Neural progenitor cell (in vitro differentiated cells): ENCODE measurements at regions not wholly inside any gene's neighbourhood (a gene's known extent, or its start where the extent isn't known, plus 50 kb on each side); places are given as distances from the start of the nearest gene placed in this dataset.

Experiments used
- DNase-seq: peaks from one replicate; pipeline ENCODE4 v3.0.0-alpha.2; 2016; ENCODE audit warnings: low spot score
- H2AFZ ChIP-seq: fragments of 200-600 bp; sonication (generic); replicated peaks from 2 replicates; pipeline ENCODE4 v1.6.1; 2016; ENCODE audit warnings: antibody characterized with exemption
- H3F3A ChIP-seq: fragments of 200-600 bp; sonication (generic); 2 replicates; pipeline ENCODE4 v1.6.1; 2016; ENCODE audit warnings: antibody characterized with exemption, low read depth
- H3K27ac ChIP-seq: fragments of 200-600 bp; sonication (generic); 2 replicates; pipeline ENCODE4 v1.5.1; 2016; ENCODE audit warnings: mild to moderate bottlenecking
- H3K27me3 ChIP-seq: fragments of 200-600 bp; sonication (generic); 2 replicates; pipeline ENCODE4 v1.6.1; 2016; ENCODE audit warnings: mild to moderate bottlenecking, moderate library complexity
- H3K36me3 ChIP-seq: fragments of 200-600 bp; sonication (generic); 2 replicates; pipeline ENCODE4 v1.5.1; 2016
- H3K4me1 ChIP-seq: fragments of 200-600 bp; sonication (generic); 2 replicates; pipeline ENCODE4 v1.6.1; 2016; ENCODE audit warnings: mixed run types
- H3K4me2 ChIP-seq: fragments of 200-600 bp; sonication (generic); 2 replicates; pipeline ENCODE4 v1.6.1; 2016
- H3K4me3 ChIP-seq: fragments of 200-600 bp; sonication (generic); 2 replicates; pipeline ENCODE4 v1.5.1; 2016
- H3K79me2 ChIP-seq: fragments of 200-600 bp; sonication (generic); 2 replicates; pipeline ENCODE4 v1.6.1; 2016; ENCODE audit warnings: low read depth
- H3K9ac ChIP-seq: fragments of 200-600 bp; sonication (generic); 2 replicates; pipeline ENCODE4 v1.6.1; 2016
- H3K9me3 ChIP-seq: fragments of 200-600 bp; sonication (generic); 2 replicates; pipeline ENCODE4 v1.5.1; 2016; ENCODE audit warnings: low read depth
- H4K20me1 ChIP-seq: fragments of 200-600 bp; sonication (generic); 2 replicates; pipeline ENCODE4 v1.6.1; 2016; ENCODE audit warnings: low read depth
- H3K27ac Mint-ChIP-seq: 3 replicates; pipeline ENCODE4 v1.8.0; 2021; ENCODE audit warnings: mixed read lengths
- H3K27me3 Mint-ChIP-seq: 2 replicates; pipeline ENCODE4 v1.8.0; 2022; ENCODE audit warnings: low read depth, mild to moderate bottlenecking, inconsistent platforms, moderate library complexity, mixed read lengths; ENCODE audit not compliant: insufficient read depth
- H3K36me3 Mint-ChIP-seq: 3 replicates; pipeline ENCODE4 v1.8.0; 2021; ENCODE audit warnings: mixed read lengths
- H3K4me1 Mint-ChIP-seq: 3 replicates; pipeline ENCODE4 v1.8.0; 2021; ENCODE audit warnings: mixed read lengths
- H3K4me3 Mint-ChIP-seq: 3 replicates; pipeline ENCODE4 v1.8.0; 2021; ENCODE audit warnings: mild to moderate bottlenecking, moderate library complexity, mixed read lengths
- H3K9me3 Mint-ChIP-seq: 3 replicates; pipeline ENCODE4 v1.8.0; 2020; ENCODE audit warnings: mixed read lengths
- EZH2 ChIP-seq: fragments of 200-600 bp; sonication (generic); IDR thresholded peaks from 2 replicates; pipeline ENCODE4 v1.6.1; 2017; ENCODE audit warnings: antibody characterized with exemption, mild to moderate bottlenecking, moderate library complexity
- EZH2phosphoT487 ChIP-seq: fragments of 200-600 bp; sonication (generic); IDR thresholded peaks from 2 replicates; pipeline ENCODE4 v1.6.1; 2017; ENCODE audit warnings: antibody characterized with exemption
- TF ChIP-seq, protein P1 (sequence below): fragments of 200-600 bp; sonication (generic); IDR thresholded peaks from 2 replicates; pipeline ENCODE4 v1.5.1; 2017; ENCODE audit warnings: antibody characterized with exemption, mild to moderate bottlenecking

DNA sequence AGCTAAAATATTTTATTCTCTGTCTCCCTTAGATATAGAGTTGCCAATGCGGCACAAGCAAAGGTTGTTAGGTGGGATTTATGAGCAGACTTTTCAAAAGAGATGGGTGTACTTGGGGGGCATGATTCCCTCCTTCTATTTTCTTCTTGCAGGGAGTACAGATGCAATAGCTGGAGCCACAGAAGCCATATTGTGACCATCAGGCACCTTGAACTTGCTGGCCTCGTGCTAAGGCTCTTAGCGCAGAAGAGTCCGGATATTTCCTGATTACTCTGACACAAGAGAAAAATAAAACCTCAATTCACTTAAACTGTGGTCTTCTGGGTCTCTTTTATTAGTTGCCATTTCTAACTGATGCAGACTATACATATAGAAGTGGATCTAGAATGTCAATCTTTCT is 547.4 kb downstream of the MIAT start:
- peaks cover 48% of the 10 kb centered on the region for H3K4me1 Mint-ChIP-seq
- peaks cover 17% of the 10 kb centered on the region for H3K27me3 Mint-ChIP-seq
- Histone ChIP-seq H3K9ac (no peak overlapping the region), H3K27ac (no peak overlapping the region), H3K4me2 (no peak overlapping the region), H3K4me3 (no peak overlapping the region), H3K79me2 (no peaks in the 10 kb centered on the region), H3K4me1 (peaks cover 22% of the 10 kb centered on the region), H3K27me3 (no peaks in the 10 kb centered on the region), H3F3A (peaks cover 16% of the 10 kb centered on the region), H4K20me1 (no peaks in the 10 kb centered on the region), H3K9me3 (no peaks in the 10 kb centered on the region), H2AFZ (no peak overlapping the region), H3K36me3 (no peaks in the 10 kb centered on the region)
- H3K36me3 Mint-ChIP-seq, result no peaks in the 10 kb centered on the region
- H3K27ac Mint-ChIP-seq, result no peak overlapping the region
- no peak for TF ChIP-seq EZH2
- TF ChIP-seq, protein P1, sequence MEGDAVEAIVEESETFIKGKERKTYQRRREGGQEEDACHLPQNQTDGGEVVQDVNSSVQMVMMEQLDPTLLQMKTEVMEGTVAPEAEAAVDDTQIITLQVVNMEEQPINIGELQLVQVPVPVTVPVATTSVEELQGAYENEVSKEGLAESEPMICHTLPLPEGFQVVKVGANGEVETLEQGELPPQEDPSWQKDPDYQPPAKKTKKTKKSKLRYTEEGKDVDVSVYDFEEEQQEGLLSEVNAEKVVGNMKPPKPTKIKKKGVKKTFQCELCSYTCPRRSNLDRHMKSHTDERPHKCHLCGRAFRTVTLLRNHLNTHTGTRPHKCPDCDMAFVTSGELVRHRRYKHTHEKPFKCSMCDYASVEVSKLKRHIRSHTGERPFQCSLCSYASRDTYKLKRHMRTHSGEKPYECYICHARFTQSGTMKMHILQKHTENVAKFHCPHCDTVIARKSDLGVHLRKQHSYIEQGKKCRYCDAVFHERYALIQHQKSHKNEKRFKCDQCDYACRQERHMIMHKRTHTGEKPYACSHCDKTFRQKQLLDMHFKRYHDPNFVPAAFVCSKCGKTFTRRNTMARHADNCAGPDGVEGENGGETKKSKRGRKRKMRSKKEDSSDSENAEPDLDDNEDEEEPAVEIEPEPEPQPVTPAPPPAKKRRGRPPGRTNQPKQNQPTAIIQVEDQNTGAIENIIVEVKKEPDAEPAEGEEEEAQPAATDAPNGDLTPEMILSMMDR, result no peak
- TF ChIP-seq EZH2phosphoT487, result no peak
- no peak overlapping the region for H3K4me3 Mint-ChIP-seq
- DNase-seq, result no peak
- peaks cover 2% of the 10 kb centered on the region for H3K9me3 Mint-ChIP-seq

DNA sequence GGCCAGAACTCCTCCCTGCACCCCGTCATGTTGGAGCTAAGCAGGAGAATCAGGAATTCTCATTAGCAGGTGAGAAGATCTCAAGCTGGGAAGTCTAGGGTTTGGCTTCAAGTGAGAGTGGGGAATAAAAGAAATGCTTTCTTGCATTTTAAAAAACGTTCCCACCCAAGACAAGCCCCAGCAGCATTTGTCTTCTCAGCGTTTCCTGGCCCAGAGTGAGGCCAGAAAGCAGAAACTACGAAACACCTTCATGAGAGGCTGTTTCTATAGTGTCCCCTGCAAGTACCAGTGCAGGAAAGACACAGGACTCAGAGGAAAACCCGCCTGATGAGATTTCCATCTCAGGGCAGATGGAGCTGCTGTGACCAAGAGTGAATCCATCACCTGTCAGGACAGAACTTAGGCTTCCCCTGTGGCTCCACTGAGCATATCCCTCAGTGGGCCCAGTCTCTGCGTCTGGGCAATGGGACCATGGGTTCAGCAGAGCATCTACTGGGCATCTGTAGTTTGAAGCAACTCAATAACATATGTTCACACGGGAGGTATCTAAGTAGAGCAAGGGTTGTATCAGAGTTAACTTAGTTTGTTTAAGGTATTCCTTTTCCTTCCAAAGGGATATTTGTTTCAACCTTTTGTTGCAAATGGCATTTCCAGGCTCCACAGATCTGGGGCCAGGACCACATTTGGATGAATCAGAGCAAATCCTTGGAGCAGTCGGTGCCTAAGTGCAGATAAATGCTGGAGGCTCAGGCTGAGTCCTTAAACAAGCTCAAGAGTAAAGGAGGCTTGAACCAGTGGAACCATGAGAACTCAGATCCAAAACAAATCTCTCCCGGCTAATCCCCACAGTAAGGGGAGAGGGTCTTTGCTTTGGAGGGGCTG is 548.3 kb downstream of the MIAT start:
- H3K36me3 ChIP-seq, result no peaks in the 10 kb centered on the region
- peaks cover 22% of the 10 kb centered on the region for H3K4me1 ChIP-seq
- no peak for DNase-seq
- TF ChIP-seq, protein P1, result no peak
- TF ChIP-seq EZH2 (no peak), EZH2phosphoT487 (no peak)
- H2AFZ ChIP-seq, result no peak overlapping the region
- no peaks in the 10 kb centered on the region for H3K79me2 ChIP-seq
- H4K20me1 ChIP-seq, result no peaks in the 10 kb centered on the region
- H3K9ac ChIP-seq, result no peak overlapping the region
- H3K27ac Mint-ChIP-seq, result peak overlapping the region; percentile 12
- peaks cover 16% of the 10 kb centered on the region for H3F3A ChIP-seq
- no peak overlapping the region for H3K4me3 Mint-ChIP-seq
- H3K9me3 Mint-ChIP-seq, result peaks cover 2% of the 10 kb centered on the region
- no peaks in the 10 kb centered on the region for H3K36me3 Mint-ChIP-seq
- H3K9me3 ChIP-seq, result no peaks in the 10 kb centered on the region
- no peak overlapping the region for H3K4me2 ChIP-seq
- peaks cover 14% of the 10 kb centered on the region for H3K27me3 Mint-ChIP-seq
- H3K4me1 Mint-ChIP-seq, result peaks cover 52% of the 10 kb centered on the region
- no peaks in the 10 kb centered on the region for H3K27me3 ChIP-seq
- no peak overlapping the region for H3K4me3 ChIP-seq
- H3K27ac ChIP-seq, result no peak overlapping the region

DNA sequence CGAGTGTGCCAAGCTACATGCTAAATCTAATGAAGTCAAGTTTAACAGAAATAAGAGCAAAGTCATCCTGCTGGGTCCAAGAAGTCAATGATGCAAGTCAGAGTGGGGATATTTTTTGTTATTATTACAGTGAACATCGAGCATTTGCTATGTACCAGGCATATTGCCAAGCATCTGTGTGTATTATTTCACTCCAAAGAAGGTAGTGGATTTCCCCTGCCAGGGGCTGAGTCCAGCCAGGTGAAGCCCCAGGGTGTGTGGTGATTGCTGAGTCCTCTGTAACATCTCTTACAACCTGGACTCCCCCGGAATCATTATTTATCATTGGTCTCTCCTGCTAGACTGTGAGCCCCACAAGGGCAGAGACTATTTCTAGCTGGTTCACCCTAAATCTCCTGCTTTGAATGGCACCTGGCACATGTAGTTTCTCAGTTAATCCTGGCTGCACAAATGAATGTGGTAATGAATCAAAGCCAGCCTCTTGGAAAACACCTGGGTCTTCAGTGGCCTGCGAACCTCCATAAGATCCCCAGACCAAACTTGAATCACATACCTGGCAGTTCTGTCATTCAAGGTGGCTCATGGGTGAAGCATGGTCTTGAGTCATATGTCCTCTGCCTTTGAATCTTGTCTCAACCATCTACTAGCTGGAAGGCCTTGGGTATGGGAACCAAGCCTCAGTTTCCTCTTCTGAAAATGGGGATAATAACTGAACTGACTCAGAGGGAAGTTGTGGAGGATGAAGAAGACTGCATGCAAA is 549.2 kb downstream of the MIAT start:
- no peaks in the 10 kb centered on the region for H3K36me3 ChIP-seq
- H3K79me2 ChIP-seq, result no peaks in the 10 kb centered on the region
- H3K4me3 Mint-ChIP-seq, result no peak overlapping the region
- H3K4me1 ChIP-seq, result peaks cover 15% of the 10 kb centered on the region
- H3K9me3 ChIP-seq, result no peaks in the 10 kb centered on the region
- no peak overlapping the region for H3K9ac ChIP-seq
- H3K9me3 Mint-ChIP-seq, result peaks cover 2% of the 10 kb centered on the region
- no peak overlapping the region for H3K4me3 ChIP-seq
- no peaks in the 10 kb centered on the region for H4K20me1 ChIP-seq
- no peak for DNase-seq
- TF ChIP-seq, protein P1, result no peak
- no peak for TF ChIP-seq EZH2phosphoT487
- TF ChIP-seq EZH2, result no peak
- peaks cover 14% of the 10 kb centered on the region for H3K27me3 Mint-ChIP-seq
- no peak overlapping the region for H3K4me2 ChIP-seq
- H3K27ac ChIP-seq, result no peak overlapping the region
- no peaks in the 10 kb centered on the region for H3K36me3 Mint-ChIP-seq
- no peaks in the 10 kb centered on the region for H3K27me3 ChIP-seq
- no peak overlapping the region for H2AFZ ChIP-seq
- H3K4me1 Mint-ChIP-seq, result peaks cover 51% of the 10 kb centered on the region
- H3F3A ChIP-seq, result peaks cover 16% of the 10 kb centered on the region
- peak overlapping the region; percentile 12 for H3K27ac Mint-ChIP-seq
